Endothelial cell of umbilical vein (primary cell): ENCODE measurements at regions not wholly inside any gene's neighbourhood (a gene's known extent, or its start where the extent isn't known, plus 50 kb on each side); places are given as distances from the start of the nearest gene placed in this dataset.

Source experiments
- FOS ChIP-seq: IDR thresholded peaks from 2 replicates; pipeline ENCODE4 v1.6.1; 2011; ENCODE audit warnings: mild to moderate bottlenecking, low read length, moderate library complexity, borderline replicate concordance; ENCODE audit not compliant: insufficient read depth
- JUN ChIP-seq: IDR thresholded peaks from 2 replicates; pipeline ENCODE4 v1.6.1; 2011; ENCODE audit warnings: borderline replicate concordance, low read depth; ENCODE audit not compliant: insufficient read length, insufficient read depth
- POLR2A ChIP-seq: IDR thresholded peaks from 2 replicates; pipeline ENCODE4 v1.6.1; 2012; ENCODE audit warnings: low read depth, mild to moderate bottlenecking, control low read depth, low read length
- POLR2AphosphoS5 ChIP-seq: IDR thresholded peaks from 2 replicates; pipeline ENCODE4 v1.6.1; 2012; ENCODE audit warnings: low read depth, mild to moderate bottlenecking, control low read depth, low read length, moderate library complexity; ENCODE audit not compliant: insufficient read depth
- TF ChIP-seq, protein P1 (sequence below), 2 donors: IDR thresholded peaks; 1 replicate in 1 of 2; 2 replicates in 1 of 2; pipeline ENCODE4 v1.5.1; 2011; ENCODE audit warnings: low read length in 2 of 2, mild to moderate bottlenecking in 2 of 2, moderate library complexity in 2 of 2, control low read depth in 1 of 2, inconsistent platforms in 1 of 2, low read depth in 1 of 2; ENCODE audit not compliant: insufficient read depth in 1 of 2; ENCODE audit errors: extremely low read depth in 1 of 2

DNA sequence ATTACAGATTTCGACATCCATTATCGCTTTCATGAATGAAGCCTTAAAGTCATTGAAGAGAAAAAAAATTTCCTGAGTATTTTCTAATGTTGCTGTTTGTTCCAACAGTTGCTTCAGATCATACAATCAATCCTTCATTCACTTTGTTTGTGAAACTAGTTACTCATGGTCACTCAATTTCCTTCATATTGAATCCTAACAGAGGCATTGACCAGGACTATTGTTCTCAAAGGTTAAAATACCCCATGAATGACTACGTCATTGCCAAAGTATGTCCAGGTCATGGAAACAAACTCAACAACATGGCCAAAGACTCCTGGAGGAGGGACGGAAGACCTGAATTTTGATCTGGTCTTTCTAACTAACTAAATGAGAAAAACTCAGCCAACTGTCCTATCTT is 54.0 kb upstream of the ABCB5 start:
- peak; percentile 95 for TF ChIP-seq JUN
- peak; percentile 43 for TF ChIP-seq POLR2AphosphoS5
- TF ChIP-seq POLR2A: no peak
- TF ChIP-seq FOS: peak; percentile 83
- TF ChIP-seq, protein P1, sequence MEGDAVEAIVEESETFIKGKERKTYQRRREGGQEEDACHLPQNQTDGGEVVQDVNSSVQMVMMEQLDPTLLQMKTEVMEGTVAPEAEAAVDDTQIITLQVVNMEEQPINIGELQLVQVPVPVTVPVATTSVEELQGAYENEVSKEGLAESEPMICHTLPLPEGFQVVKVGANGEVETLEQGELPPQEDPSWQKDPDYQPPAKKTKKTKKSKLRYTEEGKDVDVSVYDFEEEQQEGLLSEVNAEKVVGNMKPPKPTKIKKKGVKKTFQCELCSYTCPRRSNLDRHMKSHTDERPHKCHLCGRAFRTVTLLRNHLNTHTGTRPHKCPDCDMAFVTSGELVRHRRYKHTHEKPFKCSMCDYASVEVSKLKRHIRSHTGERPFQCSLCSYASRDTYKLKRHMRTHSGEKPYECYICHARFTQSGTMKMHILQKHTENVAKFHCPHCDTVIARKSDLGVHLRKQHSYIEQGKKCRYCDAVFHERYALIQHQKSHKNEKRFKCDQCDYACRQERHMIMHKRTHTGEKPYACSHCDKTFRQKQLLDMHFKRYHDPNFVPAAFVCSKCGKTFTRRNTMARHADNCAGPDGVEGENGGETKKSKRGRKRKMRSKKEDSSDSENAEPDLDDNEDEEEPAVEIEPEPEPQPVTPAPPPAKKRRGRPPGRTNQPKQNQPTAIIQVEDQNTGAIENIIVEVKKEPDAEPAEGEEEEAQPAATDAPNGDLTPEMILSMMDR (IDR thresholded peaks at IDR 0.05; ENCODE audit: extremely low read depth in 1 of 2, insufficient read depth in 1 of 2, low read depth in 1 of 2, low read length in 2 of 2): no peak
